AG10803 (cell line): ENCODE measurements at regions not wholly inside any gene's neighbourhood (a gene's known extent, or its start where the extent isn't known, plus 50 kb on each side); places are given as distances from the start of the nearest gene placed in this dataset.

Experiments
- DNase-seq: peaks from one replicate; pipeline ENCODE4 v3.0.0; 2010; ENCODE audit warnings: low read depth
- H3K4me3 ChIP-seq: 2 replicates; pipeline ENCODE4 v1.5.1; 2011; ENCODE audit warnings: mild to moderate bottlenecking, low read length, control low read depth
- CTCF ChIP-seq: conservative IDR thresholded peaks from 2 replicates; pipeline ENCODE4 v1.5.1; 2011; ENCODE audit warnings: mild to moderate bottlenecking, low read length, control low read depth, inconsistent platforms

- H3K4me3 ChIP-seq: no peak overlapping the region
- DNase-seq: no peak
- no peak for TF ChIP-seq CTCF
Observed at GRCh38 chr10:106312087-106312486, 852.4 kb downstream of the SORCS1 start.

- DNase-seq: no peak
- no peak overlapping the region for H3K4me3 ChIP-seq
- no peak for TF ChIP-seq CTCF
Observed at GRCh38 chr10:106311590-106311989, 852.9 kb downstream of the SORCS1 start.

- TF ChIP-seq CTCF: no peak
Observed at GRCh38 chr10:106310596-106310995, 853.9 kb downstream of the SORCS1 start.

GRCh38 chr10:106309376-106309775, 855.1 kb downstream of the SORCS1 start:
- TF ChIP-seq CTCF: no peak
- no peak overlapping the region for H3K4me3 ChIP-seq
- DNase-seq: no peak

More at GRCh38 chr10:106310596-106310995, 853.9 kb downstream of the SORCS1 start:
- DNase-seq: no peak
- no peak overlapping the region for H3K4me3 ChIP-seq

GRCh38 chr10:106308284-106308683, 856.2 kb downstream of the SORCS1 start:
- TF ChIP-seq CTCF: no peak
- H3K4me3 ChIP-seq: no peak overlapping the region
- DNase-seq: no peak

- DNase-seq: no peak
- TF ChIP-seq CTCF: no peak
- H3K4me3 ChIP-seq: no peak overlapping the region
Observed at GRCh38 chr10:106304056-106304455, 860.5 kb downstream of the SORCS1 start.

GRCh38 chr10:106302961-106303360, 861.5 kb downstream of the SORCS1 start:
- TF ChIP-seq CTCF: no peak

More at GRCh38 chr10:106302961-106303360, 861.5 kb downstream of the SORCS1 start:
- DNase-seq: no peak
- H3K4me3 ChIP-seq: no peak overlapping the region
